Amygdala (tissue), 56 donors: ENCODE measurements at regions not wholly inside any gene's neighbourhood (a gene's known extent, or its start where the extent isn't known, plus 50 kb on each side); places are given as distances from the start of the nearest gene placed in this dataset.
"Not testable (repeated sequence)": the region's sequence is repeated elsewhere in the genome, so short reads cannot be mapped to it uniquely, and the experiment has no call there.

Experiments
- DNase-seq, 56 donors: peaks; one replicate each; lab custom pipeline; 2025; lab: John Stamatoyannopoulos, UW

DNA sequence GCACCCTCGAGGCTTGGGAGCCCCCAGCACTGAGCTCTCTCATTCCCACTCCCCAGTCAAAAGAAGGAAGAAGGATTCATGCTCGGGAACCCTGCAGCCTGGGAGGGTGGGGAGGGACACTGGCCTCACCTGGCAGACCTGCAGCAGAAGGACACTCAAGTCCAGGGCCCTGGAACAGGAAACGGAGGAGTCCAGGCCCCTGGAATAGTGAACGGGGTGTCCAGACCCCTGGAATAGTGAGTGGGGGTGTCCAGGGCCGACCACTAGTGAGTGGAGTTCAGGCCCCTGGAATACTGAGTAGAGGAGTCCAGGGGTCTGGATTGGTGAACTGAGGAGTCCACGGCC lies 292.5 kb downstream of the NDUFA10 start:
- no peak for DNase-seq

DNA sequence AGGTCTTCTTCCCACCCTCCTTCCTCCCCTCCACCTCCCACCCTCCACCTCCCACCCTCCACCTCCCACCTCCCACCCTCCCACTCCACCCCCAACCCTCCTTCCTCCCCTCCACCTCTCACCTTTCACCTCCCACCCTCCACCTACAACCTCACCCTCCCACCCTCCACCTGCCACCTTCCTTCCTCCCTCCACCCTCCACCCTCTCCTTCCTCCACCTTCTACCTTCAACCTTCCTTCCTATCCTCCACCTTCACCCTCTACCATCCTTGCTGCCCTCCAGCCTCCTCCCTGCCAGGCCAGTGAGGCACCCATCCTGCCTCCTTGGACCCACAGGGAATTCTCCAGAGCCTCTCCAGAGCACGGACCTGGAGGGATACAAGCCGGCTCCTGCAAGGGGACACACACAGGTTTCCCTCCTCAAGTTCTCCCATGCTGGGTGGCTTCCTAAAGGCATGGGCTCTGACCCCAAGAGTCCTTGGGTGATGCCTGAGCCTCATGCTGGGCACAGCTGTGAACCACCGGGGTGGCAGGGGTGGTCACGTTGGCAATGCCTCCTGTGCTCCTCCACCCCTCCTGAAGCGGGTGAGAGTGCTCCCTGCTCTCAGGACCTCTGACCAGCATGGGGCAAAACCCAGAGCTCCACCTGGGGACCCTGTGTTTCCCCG lies 293.0 kb downstream of the NDUFA10 start:
- no peak for DNase-seq

DNA sequence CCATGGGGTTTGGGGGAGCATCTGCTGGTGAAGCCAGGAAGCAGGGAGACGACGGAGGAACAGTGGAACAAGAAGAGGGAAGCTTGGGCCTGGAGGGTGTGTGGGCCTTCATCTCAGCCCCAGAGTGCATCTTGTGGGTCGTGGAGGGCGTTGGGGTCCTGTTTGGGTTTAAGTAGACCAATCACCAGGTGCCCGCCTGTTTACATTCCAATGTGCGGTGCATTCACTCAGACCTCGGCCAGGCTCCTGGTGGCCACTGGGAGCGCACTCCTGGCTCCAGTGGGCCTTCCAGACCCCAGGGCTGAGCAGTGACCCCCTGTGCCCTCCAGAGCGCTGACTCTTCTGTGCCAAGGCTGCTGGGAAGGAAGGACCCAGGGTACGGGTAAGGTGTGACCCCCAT lies 293.7 kb downstream of the NDUFA10 start:
- no peak for DNase-seq

DNA sequence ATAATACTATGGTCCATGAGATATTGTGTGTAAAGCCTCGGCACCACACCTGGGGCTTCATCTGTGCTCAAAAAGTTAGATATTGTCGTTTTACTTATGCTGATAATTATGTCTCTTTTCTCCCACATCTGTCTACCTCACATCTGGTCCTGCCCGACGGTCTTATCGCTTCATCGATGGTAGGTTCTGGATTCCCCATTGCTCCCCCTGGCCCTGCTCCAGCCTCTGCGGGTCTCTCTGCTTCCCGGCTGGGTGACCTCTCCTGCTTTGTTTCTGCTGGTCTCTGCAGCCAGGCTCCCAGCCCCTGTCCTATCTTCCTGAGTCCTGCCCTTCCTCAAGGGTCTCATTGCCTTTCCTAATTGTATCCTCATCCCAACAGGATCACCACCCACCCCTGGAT lies 294.2 kb downstream of the NDUFA10 start:
- DNase-seq: no peak

GRCh38 chr2:239730567-239730882 lies 294.6 kb downstream of the NDUFA10 start:
- DNase-seq: not testable (repeated sequence)

DNA sequence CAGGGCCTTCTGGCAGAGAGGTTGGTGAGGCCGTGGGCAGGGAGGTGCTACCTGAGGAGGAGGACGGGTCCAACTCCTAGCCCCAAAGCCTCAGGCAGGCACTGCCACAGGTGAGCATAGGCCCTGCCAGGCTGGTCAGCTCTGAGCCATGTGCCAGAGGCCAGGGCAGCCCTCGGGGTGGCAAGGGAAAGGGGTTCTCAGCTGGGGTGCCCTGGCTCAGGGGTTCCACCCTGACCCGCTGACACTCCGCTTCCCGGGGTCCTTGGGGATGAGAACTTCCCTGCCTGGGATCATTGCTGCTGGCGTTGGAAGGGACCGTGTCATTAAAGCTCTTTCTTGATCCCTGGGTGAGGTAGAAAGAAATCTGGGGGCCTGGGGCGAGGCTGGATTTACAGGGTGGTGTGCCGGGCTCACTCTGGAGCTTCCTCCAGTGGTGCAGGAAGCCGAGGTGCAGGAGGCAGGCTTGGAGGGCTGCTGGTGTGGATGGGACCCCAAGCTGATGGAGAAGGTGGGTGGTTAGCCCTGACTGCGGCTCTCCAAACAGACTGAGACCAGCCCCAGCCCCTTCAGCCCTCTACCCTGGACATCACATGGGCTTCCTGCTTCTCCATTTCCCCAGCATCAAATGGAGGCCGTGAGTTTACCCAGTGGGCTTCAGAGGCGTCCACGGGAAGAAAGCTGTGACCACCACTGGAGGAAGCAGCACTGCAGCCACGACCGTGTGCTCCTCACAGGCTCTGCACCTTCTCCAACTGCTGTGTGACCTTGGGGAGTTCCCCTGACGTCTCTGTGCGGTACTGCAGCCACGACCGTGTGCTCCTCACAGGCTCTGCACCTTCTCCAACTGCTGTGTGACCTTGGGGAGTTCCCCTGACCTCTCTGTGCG lies 295.2 kb downstream of the NDUFA10 start:
- DNase-seq: no peak

- DNase-seq: no peak
Observed at GRCh38 chr2:239729151-239729550, 296.0 kb downstream of the NDUFA10 start.

DNA sequence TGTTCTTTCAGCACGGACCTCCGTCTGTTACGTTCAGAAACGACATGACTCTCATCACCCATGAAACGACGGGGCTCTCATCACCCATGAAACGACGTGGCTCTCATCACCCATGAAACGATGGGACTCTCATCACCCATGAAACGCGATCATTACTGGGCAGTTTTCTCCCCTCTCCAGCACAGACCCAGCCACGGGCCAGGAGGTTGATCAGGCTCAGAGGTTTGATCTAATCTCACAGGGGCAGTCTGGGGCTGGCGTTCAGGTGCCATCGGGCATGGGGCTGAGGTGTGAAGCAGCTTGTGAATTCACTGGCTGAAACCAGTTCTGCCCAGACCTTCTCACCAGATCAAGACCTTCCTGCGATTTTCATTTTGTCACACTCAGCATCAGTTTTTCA lies 296.4 kb downstream of the NDUFA10 start:
- no peak for DNase-seq

DNA sequence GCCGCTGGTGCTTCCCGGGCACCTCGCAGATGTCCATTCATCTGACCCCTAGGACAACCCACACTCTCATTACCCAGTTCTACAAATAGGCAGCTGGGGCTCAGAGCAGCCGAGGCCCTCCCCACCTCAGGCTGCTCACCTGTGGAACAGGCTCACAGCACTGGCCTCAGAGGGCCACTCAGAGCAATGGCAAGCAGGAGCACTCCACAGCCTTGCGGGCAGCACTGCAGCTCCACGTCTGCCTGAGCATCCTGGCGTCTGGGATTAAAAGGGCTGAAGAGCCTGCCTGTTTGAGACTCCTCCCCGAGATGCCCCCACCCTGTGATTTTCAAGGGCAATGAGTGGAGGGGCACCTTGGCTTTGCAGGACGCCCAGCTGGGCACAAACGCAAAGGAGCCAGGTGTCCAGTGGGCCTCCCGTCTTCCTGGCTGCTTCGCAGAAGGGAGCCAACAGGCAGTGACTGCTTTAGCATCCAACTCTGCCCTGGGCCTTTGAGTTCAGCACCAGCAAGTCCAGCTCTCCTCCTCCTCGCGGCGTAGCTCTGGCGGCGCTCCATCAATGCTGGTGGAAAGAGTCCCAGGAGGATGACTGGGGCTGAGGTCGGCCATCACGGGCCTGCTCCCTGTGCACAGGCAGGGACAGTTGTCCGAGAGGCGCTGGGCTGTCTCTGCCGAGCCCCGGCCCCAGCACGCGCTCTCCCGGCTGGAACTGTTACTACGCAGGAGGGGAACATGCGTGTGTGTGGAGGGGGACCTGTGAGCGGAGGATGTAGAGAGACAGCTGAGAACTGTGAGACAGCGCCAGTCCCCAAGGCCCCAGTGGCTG lies 297.2 kb downstream of the NDUFA10 start:
- DNase-seq: peak in 27 of 56 donors; percentile 13 to 75 (median 47)

- no peak for DNase-seq
Observed at GRCh38 chr2:239727182-239727775, 297.9 kb downstream of the NDUFA10 start.

- DNase-seq: no peak
Observed at GRCh38 chr2:239726631-239727181, 298.4 kb downstream of the NDUFA10 start.

DNA sequence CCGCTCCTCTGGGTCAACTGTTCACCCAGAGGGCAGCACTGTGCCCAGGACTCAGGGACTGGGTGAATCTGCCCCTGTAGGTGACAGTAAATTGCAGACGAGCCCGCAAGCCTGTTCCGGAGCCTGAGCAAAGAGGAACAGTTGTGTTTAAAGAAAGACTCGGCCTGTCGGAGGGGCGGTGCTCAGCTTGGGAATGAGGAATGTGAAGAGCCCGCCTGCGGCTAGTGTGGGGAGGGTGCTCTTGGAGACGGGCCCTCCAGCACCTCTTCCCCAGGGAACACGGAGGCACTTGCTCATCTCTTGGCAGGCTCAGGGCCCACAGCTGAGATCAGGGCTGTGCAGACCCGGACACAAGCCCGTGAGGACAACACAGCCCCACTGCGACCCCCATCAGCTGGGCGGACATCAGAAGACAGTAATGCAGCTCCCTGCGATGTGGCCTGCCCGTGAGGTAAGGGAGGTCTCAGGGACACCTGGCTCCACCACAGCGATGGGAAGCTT lies 299.0 kb downstream of the NDUFA10 start:
- DNase-seq: no peak

GRCh38 chr2:239725551-239725890 lies 299.6 kb downstream of the NDUFA10 start:
- DNase-seq: no peak

GRCh38 chr2:239724851-239725550 lies 300.1 kb downstream of the NDUFA10 start:
- DNase-seq: no peak

DNA sequence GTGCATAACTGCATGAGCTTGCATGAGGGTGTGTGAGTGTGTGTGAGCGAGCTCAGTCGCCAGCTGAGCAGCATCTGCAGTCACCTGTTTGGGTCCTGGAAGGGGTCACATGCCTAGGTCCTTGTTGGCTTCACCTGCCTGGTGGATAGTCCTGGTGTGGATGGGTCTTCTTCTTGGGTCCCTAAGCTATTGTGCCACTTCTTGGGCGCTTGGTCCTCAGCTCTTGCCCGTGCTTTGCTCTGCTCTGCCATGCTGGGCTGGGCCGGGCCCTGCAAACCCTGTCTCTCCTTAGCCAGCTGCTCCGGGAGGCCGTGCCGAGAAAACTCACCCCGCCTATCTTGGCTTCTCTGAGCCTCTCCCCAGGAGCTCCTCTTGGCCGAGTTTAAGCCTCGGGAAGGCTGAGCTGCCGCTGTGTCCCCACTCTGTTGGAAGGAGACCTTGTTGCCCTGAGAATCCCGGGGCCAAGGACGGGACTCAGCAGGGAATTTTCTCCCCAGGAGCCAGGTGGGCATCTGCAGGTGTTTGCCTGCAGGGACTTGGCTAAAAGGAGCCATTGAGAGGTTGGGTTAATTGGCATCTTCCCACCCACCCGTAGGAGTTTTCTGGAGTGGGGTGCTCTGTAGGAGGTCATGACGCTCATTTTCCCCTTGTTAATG lies 300.8 kb downstream of the NDUFA10 start:
- peak in 2 of 56 donors; percentile 25 to 27 for DNase-seq

- DNase-seq: no peak
Observed at GRCh38 chr2:239723486-239724193, 301.5 kb downstream of the NDUFA10 start.

- DNase-seq: no peak
Observed at GRCh38 chr2:239722760-239723470, 302.2 kb downstream of the NDUFA10 start.
